GM12891 (cell line): ENCODE measurements at regions not wholly inside any gene's neighbourhood (a gene's known extent, or its start where the extent isn't known, plus 50 kb on each side); places are given as distances from the start of the nearest gene placed in this dataset.

Experiments used
- POLR2A ChIP-seq: IDR thresholded peaks from 2 replicates; pipeline ENCODE4 v1.6.1; 2011; ENCODE audit warnings: low read depth, low read length, control low read depth
- POLR2AphosphoS5 ChIP-seq: IDR thresholded peaks from 2 replicates; pipeline ENCODE4 v1.6.1; 2011; ENCODE audit warnings: low read depth, low read length, control low read depth
- TAF1 ChIP-seq: IDR thresholded peaks from 2 replicates; pipeline ENCODE4 v1.6.1; 2011; ENCODE audit warnings: low read depth, low read length, control low read depth

DNA sequence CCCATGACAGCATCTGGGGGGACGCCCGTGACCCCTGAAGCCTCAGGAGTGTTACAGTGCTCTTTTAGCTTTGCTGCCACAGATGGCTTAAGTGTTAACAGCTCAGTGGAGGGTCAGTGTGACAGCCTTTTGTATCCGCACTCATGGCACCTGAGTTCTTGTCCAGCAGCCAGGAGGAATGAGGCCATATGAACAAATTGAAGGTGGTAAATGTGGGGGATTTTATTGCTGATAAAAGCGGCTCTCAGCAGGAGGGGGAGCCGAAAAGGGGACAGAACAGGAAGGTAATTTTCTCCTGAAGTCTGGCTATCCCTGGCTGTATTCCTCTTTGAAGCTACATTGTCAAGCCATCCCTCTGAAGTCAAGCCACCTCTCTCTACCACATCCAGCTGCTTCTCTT lies 441.0 kb downstream of the RAPGEF2 start:
- TF ChIP-seq POLR2A = no peak
- no peak for TF ChIP-seq TAF1
- TF ChIP-seq POLR2AphosphoS5 = no peak
